ENCODE measurements at regions not wholly inside any gene's neighbourhood (a gene's known extent, or its start where the extent isn't known, plus 50 kb on each side); places are given as distances from the start of the nearest gene placed in this dataset.

DNA sequence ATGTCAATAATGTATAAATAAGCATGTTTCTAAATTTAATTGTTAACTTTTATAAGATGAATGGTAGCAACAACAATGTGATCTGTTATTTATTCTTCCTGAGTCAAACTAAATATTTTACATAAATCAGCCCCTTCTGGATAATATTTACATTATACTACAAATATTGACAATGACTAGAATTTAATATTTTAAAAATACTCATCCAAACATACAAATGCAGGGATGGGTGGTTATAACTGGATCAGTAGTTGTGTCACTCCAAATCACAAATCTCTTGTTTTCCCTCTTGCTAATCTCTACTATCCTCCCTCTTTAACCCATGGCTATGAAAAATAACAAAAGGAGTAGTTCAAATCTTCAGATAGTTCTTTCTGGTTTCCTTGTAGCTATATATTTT lies 407.0 kb downstream of the HTR7 start:
- intact Hi-C loops (cut with DNase I): no loop called here
- DNase-seq (ENCODE audit: missing footprints) (no peak), ATAC-seq (no peak)

DNA sequence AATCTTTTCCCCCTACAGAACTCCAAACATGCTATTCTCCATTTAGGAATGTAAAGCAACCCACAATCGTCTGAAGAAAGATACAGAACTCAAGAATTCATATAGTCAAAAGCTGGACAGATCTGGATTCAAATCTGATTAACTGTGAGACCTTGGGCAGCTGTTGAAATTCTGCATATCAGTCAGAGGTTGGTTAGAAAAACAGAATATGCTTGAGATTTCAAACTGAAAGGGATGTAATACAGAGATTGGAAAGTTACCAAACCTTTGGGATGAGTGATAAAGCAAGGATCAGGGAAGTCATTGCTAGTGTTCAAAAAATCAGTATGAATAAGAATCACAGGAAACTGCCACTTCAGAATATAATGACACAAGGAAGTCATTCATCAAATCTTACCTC lies 406.6 kb downstream of the HTR7 start:
- ATAC-seq (no peak), DNase-seq (ENCODE audit: missing footprints) (no peak)
- intact Hi-C loops (cut with DNase I): no loop called here

DNA sequence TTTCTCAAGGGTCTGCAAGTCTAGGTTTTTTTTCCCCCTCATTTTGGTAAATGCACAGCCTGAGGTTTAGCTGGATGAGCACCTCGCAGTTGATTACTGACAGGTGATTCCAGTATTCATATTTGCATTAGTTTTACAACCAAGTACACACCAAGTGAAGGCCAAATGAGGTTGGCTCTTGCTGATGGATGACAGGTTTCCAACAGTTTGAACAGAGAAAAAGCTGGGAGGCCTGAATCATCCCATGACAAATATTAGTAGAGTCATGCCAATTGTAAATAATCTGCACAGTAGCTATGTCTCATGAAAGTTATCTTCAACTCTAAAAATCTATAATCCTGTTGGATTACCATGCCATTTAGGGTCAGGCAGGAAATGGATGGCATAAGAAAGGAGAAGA lies 399.8 kb downstream of the HTR7 start:
- DNase-seq (ENCODE audit: missing footprints) (no peak), ATAC-seq (no peak)
- intact Hi-C loops (cut with DNase I): no loop called here

DNA sequence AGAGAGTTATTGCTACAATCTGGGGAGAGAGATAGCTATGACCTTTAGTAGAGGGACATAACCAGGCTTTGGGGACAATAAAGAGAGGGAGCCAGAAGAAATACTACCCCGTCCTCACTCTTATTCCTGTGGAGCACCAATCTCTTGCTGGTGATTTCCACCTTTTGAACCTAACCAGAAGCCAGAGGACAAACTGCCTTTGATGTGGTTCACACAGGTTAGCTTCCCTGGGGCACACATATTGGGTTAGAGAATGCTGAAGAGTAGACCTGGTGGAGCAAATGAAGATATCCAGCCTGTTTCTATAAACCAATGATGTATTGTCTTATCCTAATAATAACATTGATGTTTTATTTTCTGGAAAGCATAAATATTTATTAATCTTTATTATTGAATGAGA lies 399.3 kb downstream of the HTR7 start:
- no peak for ATAC-seq
- intact Hi-C loops (cut with DNase I): no loop called here

DNA sequence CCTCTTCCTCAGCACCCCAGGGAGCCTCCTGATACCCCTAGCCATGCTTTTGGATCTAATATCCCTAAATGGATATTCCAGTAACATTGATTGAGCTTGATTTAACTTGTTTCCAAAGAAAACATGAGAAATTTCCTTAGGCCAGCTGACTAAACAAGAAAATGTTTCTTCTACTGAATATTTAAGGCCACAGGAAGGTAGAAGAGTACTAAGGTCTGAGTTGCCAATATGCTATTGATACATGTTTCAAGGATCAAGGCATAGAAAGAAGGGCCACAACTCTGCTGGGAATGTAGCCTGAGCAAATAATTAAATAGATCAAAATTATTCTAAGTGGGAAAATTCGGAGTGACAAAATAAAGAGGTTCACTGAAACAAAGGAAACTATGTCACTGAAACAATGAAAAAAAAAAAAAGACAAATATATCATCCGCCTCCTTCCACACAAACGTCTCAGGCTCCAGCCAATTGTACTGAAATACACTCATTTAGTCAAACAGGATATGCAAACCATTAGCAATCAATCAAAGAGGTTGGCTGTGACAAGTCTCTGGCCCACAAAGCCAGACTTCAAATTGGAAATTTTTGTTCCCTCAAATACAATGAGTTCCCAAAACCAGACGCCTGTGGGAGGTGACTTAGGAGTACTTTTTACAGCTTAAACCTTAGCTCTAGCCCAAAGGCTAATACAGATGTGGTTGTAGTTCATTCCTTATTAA lies 396.2 kb downstream of the HTR7 start:
- intact Hi-C loops (cut with DNase I): no loop called here
- ATAC-seq: no peak

More for the DNA sequence above, 399.3 kb downstream of the HTR7 start:
- DNase-seq (ENCODE audit: missing footprints): no peak

DNA sequence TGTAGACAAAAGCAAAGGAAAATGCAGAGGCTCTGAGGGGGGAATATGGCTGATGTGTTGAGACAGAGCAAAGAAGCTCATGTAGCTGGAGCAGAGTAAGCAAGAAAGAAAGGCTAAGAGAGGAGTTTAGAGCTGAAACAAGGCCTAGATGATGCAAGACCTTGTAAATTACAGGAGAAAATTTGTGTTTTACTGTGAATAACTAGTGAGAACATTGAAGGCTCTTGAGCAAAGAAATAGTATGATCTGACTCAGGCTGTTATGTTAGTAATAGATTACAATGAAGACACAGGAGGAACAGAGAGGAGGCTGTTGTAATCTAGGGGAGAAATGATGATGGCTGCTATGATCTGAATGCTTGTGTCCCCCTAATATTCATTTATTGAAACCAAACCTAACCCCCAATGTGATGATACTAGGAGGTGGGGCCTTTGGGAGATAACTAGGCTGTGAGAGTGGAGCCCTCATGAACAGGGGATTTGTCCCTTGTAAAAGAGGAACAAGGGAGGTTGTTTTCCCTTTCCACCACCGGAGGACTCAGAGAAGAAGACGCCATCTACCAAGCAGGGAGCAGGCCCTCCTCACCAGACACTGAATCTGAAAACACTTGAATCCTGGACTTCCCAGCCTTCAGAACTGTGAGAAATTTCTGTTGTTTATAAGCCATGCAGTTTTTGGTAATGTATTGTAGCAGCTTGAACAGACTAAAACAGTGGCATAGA lies 394.9 kb downstream of the HTR7 start:
- no peak for DNase-seq (ENCODE audit: missing footprints)
- intact Hi-C loops (cut with DNase I): no loop called here
- ATAC-seq: no peak

More for the DNA sequence above, 396.2 kb downstream of the HTR7 start:
- DNase-seq (ENCODE audit: missing footprints): no peak

DNA sequence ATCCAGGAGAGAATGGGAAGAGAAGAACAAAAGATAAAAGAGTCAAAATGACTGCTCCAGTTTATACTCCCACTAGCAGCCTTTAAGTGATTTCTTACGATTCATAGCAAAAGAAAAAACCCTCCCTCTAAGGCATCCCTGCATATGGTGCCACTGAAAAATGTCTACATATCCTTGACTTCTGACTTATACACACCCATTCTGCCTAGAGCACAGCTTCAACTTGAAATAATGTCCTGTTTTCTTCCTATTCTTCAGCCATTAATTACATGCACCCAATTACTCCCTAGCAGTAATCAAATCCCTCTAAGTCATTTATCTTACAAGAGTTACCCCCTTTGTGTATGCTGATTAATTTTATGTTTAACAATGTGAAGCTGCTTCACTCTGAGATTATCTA lies 393.5 kb downstream of the HTR7 start:
- intact Hi-C loops (cut with DNase I): no loop called here
- DNase-seq (ENCODE audit: missing footprints) (no peak), ATAC-seq (no peak)

DNA sequence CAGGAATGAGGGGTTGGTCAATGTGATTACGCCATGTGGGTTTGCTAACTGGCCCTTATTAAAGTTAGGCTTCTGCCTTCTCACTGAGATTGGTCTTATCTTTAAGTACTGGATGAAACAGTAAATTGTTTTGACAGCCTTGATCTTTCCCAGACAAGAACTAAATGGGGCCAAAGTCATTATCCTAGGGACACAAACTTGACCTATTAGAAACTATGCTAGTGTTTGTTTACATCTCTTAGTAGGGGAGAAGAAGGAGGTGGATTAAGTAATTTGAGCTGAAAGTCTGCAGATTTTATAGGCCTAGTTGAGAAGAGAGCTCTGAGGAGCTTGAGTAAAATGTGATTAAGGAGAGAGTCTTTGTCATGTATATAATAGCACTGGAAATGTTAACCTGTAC lies 386.9 kb downstream of the HTR7 start:
- DNase-seq (ENCODE audit: missing footprints): no peak
- ATAC-seq: no peak
- intact Hi-C loops (cut with DNase I): no loop called here

DNA sequence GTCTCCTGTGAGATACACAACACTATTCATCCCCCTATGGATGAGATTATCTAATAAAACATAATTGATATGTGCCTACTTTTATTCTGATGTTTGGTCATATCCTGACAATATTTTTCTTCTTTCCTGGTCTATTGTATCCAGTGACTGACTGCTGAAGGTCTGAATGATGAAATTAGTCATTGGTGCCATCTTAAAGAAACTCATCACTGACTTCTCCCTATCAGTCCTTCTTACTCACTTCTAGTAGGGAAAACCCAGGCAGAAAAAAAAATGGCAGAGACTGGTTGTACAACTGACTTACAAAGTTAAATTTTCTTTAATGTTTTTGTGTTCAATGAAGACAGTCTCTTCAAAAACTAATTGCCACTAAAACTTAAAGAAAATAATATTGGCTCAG lies 377.4 kb downstream of the HTR7 start:
- DNase-seq (ENCODE audit: missing footprints) (no peak), ATAC-seq (no peak)
- intact Hi-C loops (cut with DNase I): no loop called here

DNA sequence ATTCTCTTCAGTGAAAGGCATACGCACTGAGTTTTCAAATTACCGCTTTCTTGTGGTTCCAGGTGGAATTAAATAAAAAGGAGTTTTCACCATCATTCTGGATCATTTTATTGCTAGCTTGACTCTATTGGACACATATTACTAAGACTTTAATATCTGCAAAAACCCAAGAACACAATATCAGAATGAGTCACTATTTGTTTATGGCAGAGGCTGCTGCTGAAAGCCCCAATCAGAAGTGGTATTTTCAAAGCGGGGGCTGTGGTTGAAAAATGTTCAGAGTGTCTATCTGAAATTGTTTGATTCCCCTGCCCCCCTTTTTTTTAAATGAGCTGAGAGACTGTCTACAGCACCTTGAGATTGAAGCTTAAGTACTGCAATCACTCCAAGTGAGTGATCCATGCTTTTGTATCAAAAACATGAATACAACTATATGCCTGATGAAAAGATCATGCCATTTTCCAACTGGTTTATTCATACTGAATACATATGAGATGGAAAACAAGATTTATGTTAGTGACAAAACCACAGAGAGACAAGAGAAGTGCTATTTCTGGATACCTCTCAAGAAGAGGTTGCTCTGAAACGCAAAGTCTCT lies 376.4 kb downstream of the HTR7 start:
- intact Hi-C loops (cut with DNase I): no loop called here
- ATAC-seq (no peak), DNase-seq (ENCODE audit: missing footprints) (no peak)

DNA sequence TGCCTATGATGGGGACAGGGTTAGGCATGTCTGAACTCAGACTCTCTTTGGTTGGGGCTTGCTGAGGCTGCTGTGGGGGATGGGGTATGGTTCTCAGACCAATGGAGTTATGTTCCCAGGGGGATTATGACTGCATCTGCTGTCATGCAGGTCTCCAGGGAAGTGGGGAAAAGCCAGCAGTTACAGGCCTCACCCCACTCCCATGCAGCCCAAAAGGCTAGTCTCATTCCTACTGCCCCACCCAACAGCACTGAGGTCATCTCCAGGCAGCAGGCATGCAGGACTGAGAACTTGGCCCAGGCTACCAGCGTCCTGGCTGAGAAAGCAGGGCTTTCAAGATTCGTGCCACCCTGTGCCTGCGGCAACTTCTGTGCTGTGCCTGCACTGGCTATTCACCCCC lies 373.3 kb downstream of the HTR7 start:
- no peak for DNase-seq (ENCODE audit: missing footprints)
- intact Hi-C loops (cut with DNase I): no loop called here
- no peak for ATAC-seq

DNA sequence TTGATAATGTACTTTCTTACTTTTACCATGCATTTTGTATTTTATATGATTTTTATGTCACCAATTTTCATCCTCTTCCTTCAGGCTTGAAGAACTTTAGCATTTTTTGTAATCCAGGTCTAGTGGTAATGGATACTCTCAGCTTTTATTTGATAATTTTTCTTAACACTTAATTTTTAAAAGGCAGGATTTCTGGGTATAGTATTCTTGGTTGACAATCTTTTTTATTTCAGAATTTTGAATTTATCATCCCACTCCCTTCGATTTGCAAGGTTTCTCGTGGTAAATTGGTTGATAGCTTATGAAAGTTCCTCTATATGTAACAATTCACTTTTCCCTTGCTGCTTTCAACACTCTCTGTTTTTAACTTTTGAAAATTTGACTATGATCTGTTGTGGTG lies 363.7 kb downstream of the HTR7 start:
- DNase-seq (ENCODE audit: missing footprints) (no peak), ATAC-seq (no peak)
- intact Hi-C loops (cut with DNase I): no loop called here

DNA sequence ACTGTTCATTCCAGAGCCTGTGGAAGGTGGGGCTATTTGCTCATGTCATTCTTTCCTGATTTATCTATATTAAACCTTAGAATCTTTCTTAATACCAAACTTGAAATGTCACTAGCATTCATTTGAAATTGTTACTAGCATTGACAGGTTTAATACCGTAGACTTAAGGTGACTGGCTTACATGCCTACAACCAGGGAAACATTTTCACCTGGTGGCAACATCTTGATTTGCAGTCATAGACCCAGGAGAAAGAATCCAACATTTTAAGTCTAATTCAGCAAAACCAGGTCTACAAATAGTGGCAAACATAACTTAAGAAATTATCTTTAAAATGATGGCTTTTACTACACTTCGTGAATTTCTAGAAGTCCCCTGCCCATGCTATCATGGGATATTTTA lies 353.7 kb downstream of the HTR7 start:
- ATAC-seq (no peak), DNase-seq (ENCODE audit: missing footprints) (no peak)
- intact Hi-C loops (cut with DNase I): no loop called here

DNA sequence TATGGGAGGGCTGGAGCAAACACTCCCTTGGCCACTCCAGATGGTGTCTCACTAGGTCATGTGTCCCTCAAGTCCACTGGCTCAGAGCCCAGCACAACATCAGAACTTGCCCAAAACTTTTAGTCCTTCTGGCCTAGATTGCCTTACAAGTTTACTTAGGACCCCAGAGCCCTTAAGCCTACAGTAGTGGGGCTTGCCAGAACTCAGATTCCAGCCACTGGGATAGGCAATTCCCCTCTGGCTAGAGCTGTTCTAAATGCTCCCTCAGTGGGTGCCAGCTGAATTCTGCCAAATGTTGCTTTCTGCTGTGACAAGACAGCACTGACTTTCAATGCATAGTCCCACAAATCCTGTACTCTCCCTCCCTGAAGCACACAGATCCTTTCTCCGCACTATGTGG lies 331.1 kb downstream of the HTR7 start:
- no peak for ATAC-seq
- intact Hi-C loops (cut with DNase I): no loop called here
- DNase-seq (ENCODE audit: missing footprints): no peak

DNA sequence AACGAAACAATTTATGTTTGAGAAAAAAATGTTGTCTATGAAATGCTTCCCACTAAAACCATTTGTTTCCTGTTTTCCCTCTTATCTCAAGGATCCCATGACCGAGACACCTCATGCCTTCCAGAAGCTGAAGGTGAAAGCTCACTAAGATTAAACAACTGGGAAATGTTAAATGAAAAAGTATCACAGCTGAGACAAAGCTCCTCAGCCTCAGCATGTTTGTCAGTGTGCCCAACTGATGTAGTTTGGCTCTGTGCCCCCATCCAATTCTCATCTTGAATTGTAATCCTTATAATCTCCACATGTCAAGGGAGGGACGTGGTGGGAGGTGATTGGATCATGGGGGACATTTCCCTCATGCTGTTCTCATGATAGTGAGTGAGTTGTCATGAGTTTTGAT lies 327.3 kb downstream of the HTR7 start:
- intact Hi-C loops (cut with DNase I): no loop called here

DNA sequence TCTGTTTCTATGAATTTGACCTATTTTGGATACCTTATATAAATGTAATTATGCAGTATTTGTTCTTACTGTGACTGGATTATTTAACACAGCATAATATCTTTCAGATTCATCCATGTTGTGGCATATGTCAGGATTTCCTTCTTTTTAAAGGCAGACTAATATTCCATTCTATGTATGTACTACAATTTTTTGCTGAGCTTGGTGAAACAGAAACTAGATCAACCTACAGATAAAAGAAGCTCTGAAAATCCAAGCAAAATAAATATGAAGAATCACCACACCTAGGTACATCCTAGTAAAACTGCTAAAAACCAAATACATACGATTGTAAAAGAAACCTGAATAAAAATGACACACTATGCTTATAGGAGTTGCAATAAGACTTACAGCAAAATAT lies 300.5 kb downstream of the HTR7 start:
- intact Hi-C loops (cut with DNase I): no loop called here
- ATAC-seq: no peak
- no peak for DNase-seq (ENCODE audit: missing footprints)

More for the DNA sequence above, 327.3 kb downstream of the HTR7 start:
- DNase-seq (ENCODE audit: missing footprints) (no peak), ATAC-seq (no peak)

DNA sequence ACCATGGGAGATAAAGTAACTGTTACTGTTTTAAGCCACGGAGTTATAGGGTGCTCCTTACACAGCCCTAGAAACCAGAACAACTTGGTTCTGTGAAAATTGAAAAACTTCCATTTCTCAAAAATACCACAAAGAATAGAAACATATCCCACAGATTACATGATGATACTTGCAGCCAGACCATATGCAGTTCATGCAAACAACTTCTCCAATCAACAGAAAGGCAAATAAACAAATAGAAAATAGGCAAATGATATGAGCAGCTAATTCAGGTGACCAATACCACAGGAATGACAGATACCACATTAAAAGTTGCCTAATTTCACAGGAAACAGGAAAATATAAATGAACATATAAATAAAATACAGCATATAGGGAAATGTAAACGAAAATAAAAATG lies 297.5 kb downstream of the HTR7 start:
- ATAC-seq (no peak), DNase-seq (ENCODE audit: missing footprints) (no peak)
- intact Hi-C loops (cut with DNase I): no loop called here

DNA sequence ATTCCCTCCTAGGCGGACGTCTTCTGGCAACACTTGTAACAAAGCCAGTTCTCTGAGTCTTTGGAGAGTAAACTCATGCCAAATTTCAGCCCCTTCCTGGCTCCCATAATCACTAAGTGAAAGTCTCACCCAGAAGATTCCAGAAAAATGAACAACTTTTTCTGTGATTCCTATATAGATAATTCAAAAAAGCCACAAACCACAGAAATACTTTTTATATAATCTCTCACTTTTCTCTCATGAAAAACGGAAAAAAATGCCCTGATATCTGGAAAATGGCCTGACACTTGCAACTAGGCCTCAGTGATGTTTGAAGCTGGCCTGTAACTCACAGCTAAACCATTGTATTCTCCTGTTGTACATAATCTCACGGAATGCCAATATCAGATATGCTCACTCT lies 296.2 kb downstream of the HTR7 start:
- DNase-seq (ENCODE audit: missing footprints): no peak
- ATAC-seq: no peak
- intact Hi-C loops (cut with DNase I): no loop called here

DNA sequence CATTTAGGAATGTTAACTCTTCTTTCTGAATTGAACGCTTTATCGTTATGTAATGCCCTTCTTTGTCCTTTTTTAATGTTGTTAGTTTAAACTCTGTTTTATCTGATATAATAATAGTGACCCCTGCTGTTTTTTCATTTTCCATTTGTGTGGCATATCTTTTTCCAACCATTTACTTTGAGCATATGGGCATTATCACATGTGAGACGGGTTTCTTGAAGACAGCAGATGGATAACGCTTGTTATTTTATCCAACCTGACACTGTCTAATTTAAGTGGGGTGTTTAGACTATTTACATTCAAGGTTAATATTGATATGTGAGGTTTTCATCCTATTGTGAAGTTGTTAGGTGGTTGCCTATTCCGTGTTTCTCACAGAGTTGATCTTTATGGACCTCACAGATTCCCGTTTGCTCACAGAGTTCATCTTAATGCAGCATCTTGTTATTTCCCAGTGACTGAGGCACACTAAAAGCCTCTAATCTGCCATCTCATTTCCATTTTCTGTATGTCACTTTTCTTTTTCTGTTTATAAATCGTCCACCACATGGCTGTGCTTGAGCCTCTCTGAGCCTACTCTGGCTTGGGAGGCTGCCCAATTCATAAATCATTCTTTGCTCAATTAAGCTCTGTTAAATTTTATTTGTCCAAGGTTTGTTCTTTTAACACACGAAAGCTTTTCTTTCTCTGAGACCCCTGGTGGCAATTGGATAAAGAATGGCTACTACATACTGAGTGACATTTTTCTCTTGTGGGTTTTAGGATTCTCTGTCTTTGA lies 286.2 kb downstream of the HTR7 start:
- intact Hi-C loops (cut with DNase I): no loop called here
- ATAC-seq (no peak), DNase-seq (ENCODE audit: missing footprints) (no peak)

DNA sequence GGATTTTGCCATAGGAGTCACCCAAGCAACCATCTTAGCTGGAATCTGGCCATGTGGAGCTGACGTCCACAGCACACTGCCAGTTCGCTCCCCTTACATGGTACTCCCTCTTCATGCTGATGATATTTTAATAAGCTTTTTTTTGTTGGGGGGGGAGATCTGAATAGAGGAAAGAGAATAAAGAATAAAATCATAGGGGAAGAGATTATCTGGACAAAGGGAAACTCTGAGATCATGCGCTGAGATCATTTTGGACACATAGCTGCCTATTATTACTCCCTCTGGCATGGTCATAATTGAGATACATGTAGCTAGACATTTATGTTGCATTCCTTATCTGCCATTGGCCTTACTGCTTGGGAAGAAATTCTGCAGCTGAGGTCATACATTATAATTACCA lies 282.7 kb downstream of the HTR7 start:
- intact Hi-C loops (cut with DNase I): no loop called here

More for the DNA sequence above, 282.7 kb downstream of the HTR7 start:
- ATAC-seq: no peak
- DNase-seq (ENCODE audit: missing footprints): no peak
